Upper lobe of left lung (tissue), 4 donors: ENCODE measurements at regions not wholly inside any gene's neighbourhood (a gene's known extent, or its start where the extent isn't known, plus 50 kb on each side); places are given as distances from the start of the nearest gene placed in this dataset.

Source experiments
- POLR2A ChIP-seq, 4 donors: fragments of 450-650 bp; IDR thresholded peaks; one replicate each; pipeline ENCODE4 v1.5.1; 2016 to 2017; ENCODE audit warnings: antibody characterized with exemption in 4 of 4, mild to moderate bottlenecking in 2 of 4
- TF ChIP-seq, protein P1 (sequence below), 6 experiments: fragments of 450-650 bp in 4 of 6; fragments of 200-600 bp in 2 of 6; sonication (generic) in 2 of 6; IDR thresholded peaks; one replicate each; pipeline ENCODE4 v1.5.1; 2016 to 2019; ENCODE audit warnings: antibody characterized with exemption in 6 of 6

DNA sequence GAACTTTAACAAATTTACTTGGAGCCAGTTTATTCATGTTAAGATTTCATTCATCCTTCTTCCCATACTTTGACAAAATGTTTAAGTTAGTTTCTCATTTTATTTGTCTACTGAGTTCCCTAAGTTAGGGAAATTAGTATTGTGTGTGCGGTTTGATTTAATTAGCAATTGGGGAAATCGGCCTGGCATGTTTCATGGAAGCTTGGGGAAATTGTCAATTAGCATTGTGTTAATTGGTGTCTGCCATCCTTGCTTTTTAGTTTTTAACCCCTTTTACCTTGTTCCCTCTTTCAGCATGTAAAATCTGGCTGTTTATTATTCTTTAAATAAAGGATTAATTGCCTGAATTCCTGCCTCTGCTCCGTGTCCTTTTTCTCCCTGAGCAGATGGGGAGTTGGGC is 279.6 kb downstream of the BCL11A start:
- TF ChIP-seq, protein P1, sequence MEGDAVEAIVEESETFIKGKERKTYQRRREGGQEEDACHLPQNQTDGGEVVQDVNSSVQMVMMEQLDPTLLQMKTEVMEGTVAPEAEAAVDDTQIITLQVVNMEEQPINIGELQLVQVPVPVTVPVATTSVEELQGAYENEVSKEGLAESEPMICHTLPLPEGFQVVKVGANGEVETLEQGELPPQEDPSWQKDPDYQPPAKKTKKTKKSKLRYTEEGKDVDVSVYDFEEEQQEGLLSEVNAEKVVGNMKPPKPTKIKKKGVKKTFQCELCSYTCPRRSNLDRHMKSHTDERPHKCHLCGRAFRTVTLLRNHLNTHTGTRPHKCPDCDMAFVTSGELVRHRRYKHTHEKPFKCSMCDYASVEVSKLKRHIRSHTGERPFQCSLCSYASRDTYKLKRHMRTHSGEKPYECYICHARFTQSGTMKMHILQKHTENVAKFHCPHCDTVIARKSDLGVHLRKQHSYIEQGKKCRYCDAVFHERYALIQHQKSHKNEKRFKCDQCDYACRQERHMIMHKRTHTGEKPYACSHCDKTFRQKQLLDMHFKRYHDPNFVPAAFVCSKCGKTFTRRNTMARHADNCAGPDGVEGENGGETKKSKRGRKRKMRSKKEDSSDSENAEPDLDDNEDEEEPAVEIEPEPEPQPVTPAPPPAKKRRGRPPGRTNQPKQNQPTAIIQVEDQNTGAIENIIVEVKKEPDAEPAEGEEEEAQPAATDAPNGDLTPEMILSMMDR (IDR thresholded peaks at IDR 0.05), result no peak
- no peak for TF ChIP-seq POLR2A (IDR thresholded peaks at IDR 0.05)
